ENCODE measurements at regions not wholly inside any gene's neighbourhood (a gene's known extent, or its start where the extent isn't known, plus 50 kb on each side); places are given as distances from the start of the nearest gene placed in this dataset.

DNA sequence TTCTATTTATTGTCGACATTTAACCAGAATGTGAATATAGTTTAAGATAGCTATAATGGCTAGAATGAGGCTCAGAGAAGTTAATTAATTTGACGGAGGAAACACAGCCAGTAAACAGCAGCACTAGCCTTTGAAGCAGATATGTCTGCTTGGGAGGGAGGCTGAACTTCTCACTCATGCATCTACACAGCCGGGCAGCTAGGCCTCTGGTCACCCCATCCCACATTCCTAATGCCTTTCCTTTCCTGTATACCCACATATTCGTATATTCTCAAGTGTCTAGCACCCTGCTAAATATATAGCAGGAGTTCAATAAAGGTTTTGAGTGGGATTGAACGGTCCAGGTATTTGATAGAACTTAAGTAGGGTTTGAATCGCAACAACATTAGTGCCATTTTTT is 230.4 kb upstream of the PDE10A start:
- DNase-seq (ENCODE audit: low read depth) = no peak
- H3K4me3 ChIP-seq (ENCODE audit: low read depth, low read length) = no peak overlapping the region

DNA sequence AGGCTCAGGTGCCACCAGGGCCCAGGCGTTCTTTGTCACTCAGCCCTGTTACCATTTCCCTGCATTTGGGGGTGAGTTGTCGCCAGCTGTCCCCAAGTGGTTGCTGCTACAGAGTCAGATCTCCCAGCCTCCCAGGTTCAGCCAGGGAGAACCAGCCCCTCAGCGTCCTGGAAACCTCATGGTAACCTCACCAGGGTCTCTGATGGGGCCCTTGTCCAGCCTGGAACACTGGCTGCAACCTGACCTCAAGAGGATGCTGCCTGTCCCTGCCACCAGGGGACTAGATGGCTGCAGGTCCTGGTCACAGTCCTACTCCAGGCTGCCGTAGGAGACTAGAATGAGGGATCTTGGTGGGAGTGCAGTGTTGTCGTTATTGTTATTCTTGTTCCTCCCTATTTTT is 228.3 kb upstream of the PDE10A start:
- no peak overlapping the region for H3K4me3 ChIP-seq (ENCODE audit: low read depth, low read length)
- DNase-seq (ENCODE audit: low read depth) = no peak

DNA sequence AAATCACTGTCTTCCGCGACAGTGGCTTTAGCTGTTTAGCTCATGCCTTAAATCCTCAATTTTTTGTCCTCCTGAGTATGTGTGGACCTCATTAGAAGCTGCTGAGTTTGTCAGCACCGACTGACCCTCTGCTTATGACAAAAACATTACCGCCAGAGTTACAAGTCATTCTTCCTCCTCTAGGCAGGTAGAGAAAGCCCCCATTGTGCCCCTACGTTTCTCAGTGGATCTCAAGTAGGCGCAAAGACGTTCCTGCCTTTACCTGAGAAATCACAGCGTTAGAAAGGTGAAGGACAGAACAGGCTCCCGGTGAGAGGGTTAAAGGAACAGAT is 227.3 kb upstream of the PDE10A start:
- no peak for DNase-seq (ENCODE audit: low read depth)
- no peak overlapping the region for H3K4me3 ChIP-seq (ENCODE audit: low read depth, low read length)

DNA sequence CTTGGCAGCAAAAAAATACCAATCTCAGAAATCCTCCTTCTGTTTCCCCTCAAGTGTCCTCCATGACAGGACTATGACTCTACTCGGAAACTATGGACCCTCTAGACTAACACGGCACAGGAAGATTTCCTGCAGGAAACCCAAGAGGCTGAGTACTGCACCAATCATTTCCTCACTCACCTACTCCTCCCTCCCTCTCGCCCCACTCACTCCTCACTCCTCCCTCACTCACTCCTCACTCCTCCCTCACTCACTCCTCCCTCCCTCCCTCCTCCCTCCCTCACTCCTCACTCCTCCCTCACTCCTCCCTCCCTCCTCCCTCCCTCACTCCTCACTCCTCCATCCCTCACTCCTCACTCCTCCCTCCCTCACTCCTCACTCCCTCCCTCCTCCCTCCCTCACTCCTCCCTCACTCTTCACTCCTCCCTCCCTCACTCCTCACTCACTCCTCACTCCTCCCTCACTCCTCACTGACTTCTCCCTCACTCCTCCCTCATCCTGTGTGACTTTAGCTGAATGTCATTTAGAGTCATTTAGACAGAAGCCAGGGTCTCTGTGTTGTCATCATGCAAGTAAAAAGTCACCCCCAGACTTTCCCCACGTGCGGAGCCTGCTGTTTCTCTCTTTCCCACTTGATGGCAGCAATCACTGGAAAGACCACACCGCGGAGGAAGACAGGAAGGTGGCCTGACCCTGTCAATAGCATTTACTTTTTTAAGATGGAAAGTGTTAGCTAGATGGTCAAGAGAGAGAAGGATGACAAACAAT is 226.8 kb upstream of the PDE10A start:
- no peak overlapping the region for H3K4me3 ChIP-seq (ENCODE audit: low read depth, low read length)
- no peak for DNase-seq (ENCODE audit: low read depth)

DNA sequence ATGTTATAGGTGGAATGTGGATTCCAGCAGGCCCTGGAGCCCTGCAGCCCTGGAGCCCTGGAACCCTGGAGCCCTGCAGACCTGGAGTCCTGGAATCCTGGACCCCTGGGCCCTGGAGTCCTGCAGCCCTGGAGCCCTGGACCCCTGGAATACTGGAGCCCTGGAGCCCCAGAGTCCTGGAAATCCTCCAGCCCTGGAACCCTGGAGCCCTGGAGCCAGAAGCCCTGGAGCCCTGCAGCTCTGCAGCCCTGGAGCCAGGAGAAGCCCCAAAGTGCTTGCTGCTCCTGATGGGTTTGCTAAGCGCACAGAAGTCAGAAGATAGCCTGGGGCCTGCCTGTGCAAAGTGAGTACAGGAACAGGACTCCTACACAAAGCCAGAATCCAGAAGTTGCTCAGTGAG is 223.1 kb upstream of the PDE10A start:
- H3K4me3 ChIP-seq (ENCODE audit: low read depth, low read length) = no peak overlapping the region

DNA sequence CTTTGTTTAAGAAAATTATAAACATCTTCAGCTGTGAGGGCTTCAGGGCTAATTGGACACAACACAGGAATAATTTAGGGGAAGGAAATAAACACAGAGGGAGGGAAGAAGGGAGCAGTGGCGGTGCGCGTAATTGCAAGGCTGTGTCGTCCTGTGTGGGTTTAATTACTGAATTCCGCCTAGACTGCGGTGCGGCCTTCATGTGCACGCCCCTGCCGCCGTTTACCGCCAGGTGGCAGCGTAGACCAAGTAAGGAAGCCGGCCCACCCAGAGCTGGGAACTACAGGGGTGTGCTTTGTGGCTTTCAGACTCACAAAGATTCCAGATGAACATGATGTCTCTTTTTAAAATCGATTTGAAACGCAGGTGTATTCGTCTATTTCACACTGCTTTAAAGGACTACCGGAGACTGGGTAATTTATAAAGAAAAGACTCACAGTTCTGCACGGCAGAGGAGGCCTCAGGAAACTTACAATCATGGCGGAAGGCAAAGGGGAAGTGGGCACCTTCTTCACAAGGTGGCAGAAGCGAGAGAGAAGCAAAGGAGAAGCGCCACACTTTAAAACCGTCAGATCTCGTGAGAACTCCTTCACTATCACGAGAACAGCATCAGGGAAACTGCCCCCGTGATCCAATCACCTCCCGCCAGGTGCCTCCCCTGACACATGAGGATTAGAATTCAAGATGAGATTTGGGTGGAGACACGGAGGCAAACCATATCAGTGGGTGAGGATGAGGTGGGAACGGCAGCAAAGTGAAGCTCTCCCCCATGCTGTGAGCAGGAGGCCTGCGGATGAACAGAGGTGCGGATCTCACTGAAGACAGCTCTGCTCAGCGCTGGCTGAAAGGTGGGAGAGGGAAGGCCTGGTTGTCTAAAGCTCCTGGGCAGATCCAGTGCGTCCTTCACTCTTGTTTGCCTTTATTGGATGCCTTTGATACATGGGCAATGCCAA is 222.0 kb upstream of the PDE10A start:
- H3K4me3 ChIP-seq (ENCODE audit: low read depth, low read length) = no peak overlapping the region
- no peak for DNase-seq (ENCODE audit: low read depth)

More for the DNA sequence above, 223.1 kb upstream of the PDE10A start:
- DNase-seq (ENCODE audit: low read depth) = no peak

DNA sequence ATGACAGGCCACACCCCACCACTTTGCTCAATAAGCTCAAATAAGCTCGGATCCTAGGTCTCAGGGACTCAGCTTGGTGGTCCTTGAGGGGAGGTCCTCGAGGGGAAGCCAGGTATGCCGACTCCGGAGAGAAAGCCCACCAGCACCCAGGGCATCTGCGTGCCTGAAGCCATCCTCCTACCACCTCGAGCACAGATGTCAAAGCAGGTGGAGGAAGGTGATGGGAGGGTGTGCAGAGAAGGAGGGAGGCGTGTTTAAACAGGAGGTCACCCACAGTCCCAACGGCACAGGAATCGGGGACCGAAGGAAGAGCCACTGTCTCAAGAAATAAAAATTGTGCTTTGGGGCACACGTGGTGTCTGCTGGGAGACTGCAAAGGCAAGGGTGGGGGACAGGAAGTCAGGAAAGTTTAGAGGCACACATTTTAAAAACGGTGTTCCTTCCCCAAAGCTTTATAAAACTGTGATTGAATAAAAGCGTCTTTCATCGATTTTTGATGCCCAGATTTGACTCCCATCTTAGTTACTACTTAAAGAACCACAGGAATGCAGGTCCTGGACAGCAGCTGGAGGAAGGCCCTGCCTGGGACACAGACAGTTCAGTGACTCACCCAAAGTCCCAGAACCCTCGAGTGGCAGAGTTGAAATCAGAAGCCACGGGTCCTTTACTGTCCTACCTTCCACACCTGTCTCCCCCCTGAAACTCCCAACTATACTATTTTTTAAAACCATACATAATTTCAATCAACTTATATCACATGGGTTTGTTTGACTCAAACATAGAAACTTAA is 221.0 kb upstream of the PDE10A start:
- no peak for DNase-seq (ENCODE audit: low read depth)
- no peak overlapping the region for H3K4me3 ChIP-seq (ENCODE audit: low read depth, low read length)

DNA sequence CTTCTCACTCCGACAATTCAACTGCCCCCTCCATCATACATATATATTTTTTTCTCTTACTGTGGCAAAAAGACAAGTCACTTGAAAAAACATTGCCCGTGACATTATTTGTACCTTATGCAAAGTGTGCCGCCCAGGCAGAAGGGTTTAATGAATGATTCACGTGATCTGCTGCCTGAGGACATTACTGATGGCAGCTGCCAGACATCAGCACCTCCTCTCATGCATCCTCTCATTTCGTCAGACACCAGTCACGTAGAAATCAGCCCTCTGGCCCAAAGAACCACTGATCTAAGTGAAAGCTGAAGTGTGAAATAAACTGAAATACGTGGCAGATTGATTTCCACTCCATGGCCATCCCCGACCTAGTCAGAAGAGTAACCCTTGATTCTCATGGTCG is 218.8 kb upstream of the PDE10A start:
- no peak for DNase-seq (ENCODE audit: low read depth)
- no peak overlapping the region for H3K4me3 ChIP-seq (ENCODE audit: low read depth, low read length)

DNA sequence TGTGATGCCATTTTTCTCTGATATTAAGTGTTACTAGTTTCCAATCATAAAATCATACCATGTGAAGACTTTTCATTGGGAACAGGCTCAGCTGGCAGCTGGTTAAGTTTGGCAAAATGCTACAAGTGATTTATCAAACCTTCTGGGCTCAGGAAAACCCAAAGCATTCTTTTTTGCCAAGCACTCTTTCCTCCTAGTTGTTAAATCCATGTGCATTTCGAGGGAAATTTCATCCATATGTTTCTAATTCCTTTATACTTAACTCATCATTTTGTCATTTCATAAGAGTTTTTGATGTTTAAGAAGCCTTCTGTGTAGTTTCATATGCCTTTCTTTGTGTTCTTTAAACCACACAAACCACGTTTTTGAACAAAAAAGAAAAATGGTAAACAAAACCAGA is 217.6 kb upstream of the PDE10A start:
- no peak overlapping the region for H3K4me3 ChIP-seq (ENCODE audit: low read depth, low read length)
- no peak for DNase-seq (ENCODE audit: low read depth)

DNA sequence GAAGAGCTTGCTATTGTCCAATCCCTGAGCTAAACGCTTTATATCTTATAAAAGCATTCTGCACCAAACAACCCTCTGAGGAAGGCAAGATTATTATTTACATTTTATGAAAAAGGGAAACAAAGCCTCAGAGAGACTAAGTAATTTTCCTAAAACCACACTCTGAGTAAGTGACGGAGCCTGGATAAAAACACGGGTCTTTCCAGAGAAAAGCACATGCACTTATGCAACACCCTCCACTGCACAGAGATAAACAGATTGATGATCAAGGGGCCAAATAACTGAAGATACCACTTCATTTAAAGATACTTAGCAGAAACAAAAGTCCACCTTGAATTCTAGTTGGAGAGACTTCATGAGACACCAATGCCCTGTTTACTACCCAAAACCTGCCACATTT is 214.7 kb upstream of the PDE10A start:
- H3K4me3 ChIP-seq (ENCODE audit: low read depth, low read length) = no peak overlapping the region
- DNase-seq (ENCODE audit: low read depth) = no peak

DNA sequence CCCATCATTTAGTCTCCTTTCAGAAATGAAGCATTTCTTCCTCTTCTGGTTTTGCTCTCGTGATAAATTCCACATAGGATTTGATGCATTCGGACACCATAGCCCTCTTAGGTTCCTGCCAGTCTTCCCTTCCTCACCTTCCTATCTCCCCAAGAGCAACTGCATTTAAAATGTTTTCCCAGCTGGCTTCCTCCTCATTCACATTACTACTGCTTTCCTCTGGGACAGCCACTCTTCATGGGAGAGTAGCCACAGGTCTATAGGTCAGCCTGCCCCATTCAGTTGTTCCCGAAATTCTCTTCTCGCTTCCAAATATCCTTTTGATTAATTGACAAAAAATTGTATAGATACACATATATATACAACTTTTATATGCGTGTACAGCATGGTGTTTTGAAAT is 214.2 kb upstream of the PDE10A start:
- H3K4me3 ChIP-seq (ENCODE audit: low read depth, low read length) = no peak overlapping the region
- DNase-seq (ENCODE audit: low read depth) = no peak

DNA sequence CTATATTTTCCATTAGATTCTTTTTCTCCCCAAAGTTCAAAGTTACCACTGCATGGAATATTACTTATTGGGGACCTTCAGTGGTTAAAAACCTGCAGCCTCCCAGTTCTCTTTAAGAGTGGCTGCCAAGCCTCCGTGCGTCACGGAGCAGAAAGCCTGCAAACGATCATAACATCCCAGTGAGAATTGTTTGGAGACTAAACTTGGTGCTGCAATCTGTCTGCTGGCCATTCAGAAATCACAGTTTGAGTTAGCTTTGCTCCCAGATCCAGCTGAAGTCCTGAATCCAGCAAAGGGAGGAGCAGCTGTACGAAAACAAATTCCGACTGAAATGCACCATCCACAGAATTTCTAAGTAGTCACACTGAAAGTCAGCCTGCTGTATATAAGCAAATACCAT is 213.5 kb upstream of the PDE10A start:
- no peak for DNase-seq (ENCODE audit: low read depth)
- no peak overlapping the region for H3K4me3 ChIP-seq (ENCODE audit: low read depth, low read length)

DNA sequence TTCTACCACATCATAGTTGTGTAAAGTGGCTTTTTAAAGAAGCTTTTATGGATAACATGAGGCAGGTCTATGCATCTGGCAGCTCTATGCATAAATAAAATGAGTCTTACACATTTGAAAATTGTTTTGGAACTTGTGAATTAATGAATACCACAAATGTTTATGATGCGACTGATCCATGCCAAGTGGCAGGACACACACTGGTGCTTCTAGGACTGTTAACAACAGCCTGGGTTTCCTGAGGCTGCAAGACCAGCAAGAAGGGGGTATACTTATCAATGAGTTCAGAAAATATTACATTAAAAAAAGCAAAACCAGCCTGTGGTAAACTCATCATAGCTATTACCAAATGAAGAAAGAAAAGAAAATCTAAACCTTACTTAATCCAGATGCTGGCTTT is 212.9 kb upstream of the PDE10A start:
- no peak overlapping the region for H3K4me3 ChIP-seq (ENCODE audit: low read depth, low read length)
- DNase-seq (ENCODE audit: low read depth) = no peak

DNA sequence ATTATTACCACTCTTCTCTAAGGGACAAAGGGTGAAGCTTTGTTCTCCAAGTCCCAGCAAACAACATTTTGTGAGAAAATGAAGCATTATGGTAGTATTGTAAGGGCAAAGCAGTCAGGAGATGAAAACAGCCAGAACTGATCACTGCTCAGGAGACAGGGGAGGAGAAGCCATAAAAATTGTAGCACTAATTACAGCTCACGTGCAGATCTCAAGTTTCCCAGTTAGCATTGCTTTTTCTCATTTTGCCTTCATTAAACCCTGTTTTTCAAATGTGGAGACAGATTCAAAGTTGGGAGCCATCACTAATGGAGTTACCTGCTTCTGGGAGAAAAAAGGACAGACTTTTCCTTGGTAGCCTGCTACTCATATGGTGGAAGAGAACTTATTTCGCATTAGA is 210.9 kb upstream of the PDE10A start:
- DNase-seq (ENCODE audit: low read depth) = no peak
- H3K4me3 ChIP-seq (ENCODE audit: low read depth, low read length) = no peak overlapping the region

DNA sequence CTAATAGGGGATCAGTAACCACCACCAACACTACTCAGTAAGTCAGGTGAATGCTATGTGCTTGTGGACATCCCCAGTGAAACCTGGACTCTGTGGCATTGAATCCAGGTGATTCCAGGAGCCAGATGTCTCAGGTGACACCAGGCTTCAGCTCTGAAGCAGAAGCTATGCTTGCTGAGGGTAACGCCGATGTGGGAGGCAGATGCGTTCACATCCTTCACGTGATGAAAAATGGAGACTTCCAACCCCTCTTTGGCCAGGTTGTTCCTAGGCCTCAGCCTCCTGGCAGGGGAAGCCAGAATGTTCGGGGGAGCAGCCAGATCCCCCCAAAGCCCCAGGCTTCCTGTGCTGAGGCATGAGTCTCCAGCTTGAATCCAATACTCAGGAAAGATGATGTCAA is 209.8 kb upstream of the PDE10A start:
- no peak overlapping the region for H3K4me3 ChIP-seq (ENCODE audit: low read depth, low read length)
- no peak for DNase-seq (ENCODE audit: low read depth)

DNA sequence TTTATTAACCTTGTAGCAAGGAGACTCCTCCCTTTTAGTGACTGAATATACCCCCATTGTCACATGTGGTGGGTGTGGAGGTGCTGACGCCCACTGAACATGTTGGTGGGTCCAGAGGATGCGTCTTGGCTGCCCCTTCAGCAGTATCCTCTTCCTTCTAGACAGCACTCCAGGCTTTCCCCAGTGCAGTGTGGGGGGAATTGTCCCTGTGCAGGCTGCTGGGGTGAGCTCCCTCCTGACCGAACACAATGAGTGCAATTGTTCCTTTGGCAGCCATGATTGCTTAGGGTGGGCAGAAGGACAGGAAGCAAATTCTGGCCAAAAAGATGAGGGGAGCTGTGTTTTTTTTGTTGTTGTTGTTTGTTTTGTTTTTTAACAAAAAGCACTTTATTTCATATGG is 209.3 kb upstream of the PDE10A start:
- H3K4me3 ChIP-seq (ENCODE audit: low read depth, low read length) = no peak overlapping the region
- DNase-seq (ENCODE audit: low read depth) = no peak

DNA sequence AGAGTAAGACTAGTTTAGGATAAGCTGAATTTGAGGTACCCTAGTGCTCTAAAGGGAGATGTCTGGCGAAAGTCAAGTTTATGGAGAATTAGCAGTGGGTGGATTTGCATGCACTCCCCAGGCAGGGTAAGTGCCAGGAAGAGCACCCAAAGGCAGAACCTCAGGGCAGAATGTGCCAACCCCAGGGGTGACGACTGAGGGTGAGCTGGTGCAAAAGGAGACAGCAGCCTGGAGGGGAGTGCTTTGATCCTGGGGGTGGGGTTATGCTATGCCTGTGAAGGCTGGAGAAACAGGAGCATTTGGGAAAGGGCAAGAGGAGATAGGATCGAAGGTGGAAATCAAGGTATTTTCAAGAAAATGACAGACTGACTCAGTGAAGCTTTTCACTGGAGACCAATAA is 208.5 kb upstream of the PDE10A start:
- H3K4me3 ChIP-seq (ENCODE audit: low read depth, low read length) = no peak overlapping the region
- no peak for DNase-seq (ENCODE audit: low read depth)

DNA sequence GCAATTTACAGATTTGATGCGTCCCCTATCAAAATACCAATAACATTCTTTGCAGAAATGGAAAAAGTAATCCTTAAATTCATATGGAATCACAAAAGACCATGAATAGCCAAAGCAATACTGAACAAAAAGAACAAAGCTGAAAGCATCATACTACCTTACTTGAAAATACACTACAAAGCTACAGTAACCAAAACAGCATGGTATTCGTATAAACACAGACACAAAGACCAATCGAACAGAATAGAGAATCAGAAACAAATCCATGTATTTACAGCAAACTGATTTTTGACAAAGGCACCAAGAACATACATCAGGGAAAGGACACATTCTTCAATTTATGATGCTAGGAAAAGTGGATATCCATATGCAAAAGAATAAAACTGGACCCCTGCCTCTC is 206.5 kb upstream of the PDE10A start:
- no peak for DNase-seq (ENCODE audit: low read depth)

DNA sequence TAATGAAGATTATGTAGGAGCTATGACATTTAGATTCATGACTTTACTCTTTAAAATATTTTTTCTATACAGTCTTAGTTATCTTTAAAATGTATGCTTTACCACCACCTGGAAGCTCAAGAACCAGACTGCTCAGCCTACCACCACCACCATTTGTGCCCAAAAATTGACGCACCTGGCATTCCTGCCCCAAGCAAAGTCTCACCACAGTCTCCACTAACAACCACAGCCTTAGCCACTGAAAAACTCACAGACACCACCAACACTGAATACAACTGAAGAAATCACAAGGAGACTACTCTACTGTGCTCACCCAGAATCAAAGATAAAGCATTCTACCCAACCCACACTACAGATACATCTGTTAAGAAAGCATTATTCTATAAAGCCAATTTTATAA is 201.9 kb upstream of the PDE10A start:
- H3K4me3 ChIP-seq (ENCODE audit: low read depth, low read length) = no peak overlapping the region
- DNase-seq (ENCODE audit: low read depth) = no peak

More for the DNA sequence above, 206.5 kb upstream of the PDE10A start:
- no peak overlapping the region for H3K4me3 ChIP-seq (ENCODE audit: low read depth, low read length)

DNA sequence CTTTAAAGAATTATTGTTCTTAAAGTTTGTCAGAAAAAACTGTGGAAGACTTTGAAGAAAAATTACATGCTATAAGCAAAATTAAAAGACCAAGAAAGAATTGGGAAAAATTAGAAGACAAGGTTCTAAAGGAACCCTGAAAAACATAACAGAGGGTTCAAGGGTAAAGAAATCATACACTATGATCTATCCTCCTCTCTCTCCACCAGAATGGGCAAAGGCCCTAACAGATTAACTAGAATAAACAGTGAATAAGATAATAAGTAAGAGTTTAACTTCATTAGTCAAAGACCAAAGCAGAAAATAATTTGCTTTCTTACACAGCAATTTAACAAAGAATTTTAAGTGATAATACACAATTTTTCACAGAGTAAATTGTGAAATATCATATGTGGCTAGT is 201.2 kb upstream of the PDE10A start:
- no peak for DNase-seq (ENCODE audit: low read depth)

More for the DNA sequence above, 201.2 kb upstream of the PDE10A start:
- H3K4me3 ChIP-seq (ENCODE audit: low read depth, low read length) = no peak overlapping the region

All from skeletal muscle cell (primary cell).